ENCODE measurements at regions not wholly inside any gene's neighbourhood (a gene's known extent, or its start where the extent isn't known, plus 50 kb on each side); places are given as distances from the start of the nearest gene placed in this dataset.

DNA sequence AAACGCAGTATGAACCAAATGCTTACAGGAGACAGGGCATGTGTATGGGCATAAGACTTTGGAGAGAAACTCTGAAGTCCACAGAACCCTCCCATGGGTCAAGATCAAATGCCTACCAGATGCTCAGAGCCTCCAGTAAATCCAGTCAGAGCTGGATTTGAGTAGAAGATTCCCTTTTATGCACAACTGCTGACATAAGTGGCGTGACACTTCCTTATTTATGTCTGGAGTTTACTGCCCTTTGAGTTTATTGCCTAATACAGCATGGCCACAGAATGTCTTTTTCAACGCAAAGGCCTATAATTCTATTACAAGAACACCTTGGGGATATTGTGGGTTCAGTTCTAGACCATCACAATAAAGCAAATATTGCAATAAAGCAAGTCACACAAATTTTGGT, 220.0 kb upstream of the FOXQ1 start:
- no peak for DNase-seq (ENCODE audit: low read depth in 2 of 2, low spot score in 1 of 2)

DNA sequence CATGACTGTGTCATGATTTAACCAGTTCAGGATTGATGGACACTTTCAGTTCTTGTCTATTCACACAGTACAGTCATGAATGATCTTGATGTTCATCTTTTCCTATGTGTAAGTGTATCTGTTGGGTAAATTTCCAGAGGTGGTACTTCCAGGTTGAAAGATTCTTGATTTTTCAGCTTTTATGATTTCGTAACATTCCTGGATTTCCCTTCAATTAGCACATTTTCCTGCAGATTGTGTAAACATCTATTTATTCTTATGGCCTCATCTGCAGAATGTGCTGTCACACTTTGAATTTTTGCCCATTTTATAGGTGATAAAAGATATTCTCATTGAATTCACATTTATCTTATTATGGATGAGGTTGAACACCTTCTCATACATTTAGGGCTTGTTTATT, 222.0 kb upstream of the FOXQ1 start:
- DNase-seq (ENCODE audit: low read depth in 2 of 2, low spot score in 1 of 2) = no peak

DNA sequence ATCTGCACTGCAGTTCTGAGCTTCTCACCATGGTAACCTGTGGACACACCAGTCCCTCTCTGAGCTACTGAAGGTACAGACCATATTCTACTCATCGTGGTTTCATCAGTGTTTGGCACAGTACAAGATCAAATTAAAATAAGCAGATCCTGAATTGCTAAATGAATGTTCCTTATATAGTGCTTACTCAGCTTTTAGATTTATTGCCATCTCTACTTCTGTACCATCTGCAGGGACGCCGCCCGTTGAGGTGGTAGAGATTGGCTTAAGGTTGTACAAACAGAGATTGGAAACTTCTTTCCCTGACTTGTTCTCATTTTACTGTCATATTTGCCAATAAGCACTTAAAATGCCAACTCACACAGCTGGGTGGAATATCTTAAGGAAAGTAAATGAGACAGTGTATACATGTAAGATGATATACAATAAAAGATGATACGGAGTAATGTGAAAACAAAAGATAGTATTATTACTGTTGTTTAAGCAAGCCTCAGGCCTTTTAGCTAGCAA, 223.4 kb upstream of the FOXQ1 start:
- no peak for DNase-seq (ENCODE audit: low read depth in 2 of 2, low spot score in 1 of 2)

DNA sequence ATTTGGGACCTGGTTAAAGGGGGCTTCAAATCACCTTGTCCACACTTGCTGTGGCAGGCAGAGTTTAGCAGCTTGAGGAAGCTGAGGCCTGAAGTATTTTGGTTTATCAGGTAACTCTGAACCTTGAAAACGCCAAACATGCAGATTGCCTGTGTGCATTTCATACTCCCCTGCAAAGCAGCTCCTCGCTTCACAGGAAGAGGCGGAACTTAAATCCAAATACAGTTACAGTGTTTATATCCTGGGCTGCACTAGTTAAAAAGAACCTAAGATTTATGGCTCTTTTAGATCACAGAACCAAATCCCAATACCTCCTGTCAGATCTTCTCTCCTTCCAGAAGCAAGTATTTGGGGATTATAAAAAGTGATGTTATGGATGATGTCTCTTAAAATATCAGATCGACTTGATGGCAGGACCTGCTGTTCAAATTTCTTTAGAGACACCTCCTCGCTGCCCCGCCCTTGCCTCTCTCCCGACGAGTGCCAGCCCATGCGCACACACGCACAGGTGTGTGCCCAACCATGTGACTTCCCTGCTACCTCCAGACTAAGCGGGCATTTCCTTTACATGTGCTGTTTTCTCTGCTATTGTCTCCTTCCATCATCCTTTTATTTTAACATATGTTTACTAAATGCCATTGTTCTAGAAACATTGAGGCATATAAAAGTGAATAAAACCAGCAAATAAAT, 224.6 kb upstream of the FOXQ1 start:
- DNase-seq (ENCODE audit: low read depth in 2 of 2, low spot score in 1 of 2) = no peak

DNA sequence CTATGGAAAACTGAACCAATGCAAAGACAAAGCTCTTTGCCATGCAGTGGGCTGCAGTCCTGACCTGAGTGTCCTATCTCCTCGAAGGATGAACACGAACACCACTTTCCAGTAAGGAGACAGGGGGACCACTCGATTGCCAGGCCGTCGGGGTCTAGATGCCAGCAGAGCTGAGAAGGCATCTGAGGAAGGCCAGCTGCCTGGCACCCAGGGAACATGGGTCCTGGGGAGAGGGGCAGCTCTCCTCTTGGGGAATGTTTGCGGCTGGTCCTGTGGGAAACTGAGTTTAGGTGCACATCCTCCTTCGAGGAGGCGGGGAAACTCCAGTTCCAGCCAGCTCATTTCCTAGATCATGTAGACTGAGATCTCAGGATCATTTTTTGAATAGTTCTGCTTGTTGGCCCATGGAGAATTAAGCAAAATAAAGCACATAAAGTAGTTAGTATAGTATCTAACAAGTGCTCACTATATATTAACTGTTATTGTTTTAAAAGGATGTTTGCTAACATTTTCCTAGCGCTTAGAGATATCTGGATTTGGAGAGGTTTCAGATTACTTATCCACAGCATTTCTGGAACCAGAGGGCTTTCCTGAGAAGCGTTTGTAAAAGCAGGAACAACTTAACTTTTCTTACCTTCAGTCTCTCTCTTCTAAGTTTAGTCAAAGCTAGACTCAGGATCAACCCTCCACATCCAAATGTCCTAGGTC, 225.3 kb upstream of the FOXQ1 start:
- DNase-seq (ENCODE audit: low read depth in 2 of 2, low spot score in 1 of 2) = no peak

DNA sequence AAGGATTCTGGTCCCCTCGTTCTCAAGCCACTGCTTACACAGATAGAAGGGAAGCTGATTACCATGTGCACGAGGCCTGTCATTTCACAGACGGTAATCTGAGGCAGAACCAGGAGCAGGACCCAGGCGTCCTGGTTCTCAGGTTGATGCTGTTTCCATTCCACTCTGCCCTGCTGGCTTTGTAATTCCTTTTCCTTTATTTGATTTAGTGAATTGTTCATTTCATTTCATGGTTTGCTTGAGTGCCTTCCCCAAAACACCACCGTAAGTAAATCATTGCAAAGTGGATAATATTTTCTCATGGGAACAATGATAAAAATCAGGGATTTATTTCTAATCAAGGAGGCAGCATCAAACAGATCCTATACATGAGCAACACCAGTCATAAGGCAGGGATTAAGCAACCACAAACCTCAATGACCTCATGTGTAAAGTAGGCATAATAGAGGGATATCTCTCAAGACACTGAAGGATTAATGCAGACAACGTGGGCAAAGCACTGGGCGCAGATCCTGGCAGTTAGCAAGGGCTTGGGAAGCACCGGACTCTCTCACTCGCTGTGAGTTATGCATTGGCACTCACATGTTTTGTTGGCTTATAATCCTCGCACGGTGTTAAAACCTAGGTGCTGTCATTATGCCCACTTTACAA, 229.5 kb upstream of the FOXQ1 start:
- no peak for DNase-seq (ENCODE audit: low read depth in 2 of 2, low spot score in 1 of 2)

DNA sequence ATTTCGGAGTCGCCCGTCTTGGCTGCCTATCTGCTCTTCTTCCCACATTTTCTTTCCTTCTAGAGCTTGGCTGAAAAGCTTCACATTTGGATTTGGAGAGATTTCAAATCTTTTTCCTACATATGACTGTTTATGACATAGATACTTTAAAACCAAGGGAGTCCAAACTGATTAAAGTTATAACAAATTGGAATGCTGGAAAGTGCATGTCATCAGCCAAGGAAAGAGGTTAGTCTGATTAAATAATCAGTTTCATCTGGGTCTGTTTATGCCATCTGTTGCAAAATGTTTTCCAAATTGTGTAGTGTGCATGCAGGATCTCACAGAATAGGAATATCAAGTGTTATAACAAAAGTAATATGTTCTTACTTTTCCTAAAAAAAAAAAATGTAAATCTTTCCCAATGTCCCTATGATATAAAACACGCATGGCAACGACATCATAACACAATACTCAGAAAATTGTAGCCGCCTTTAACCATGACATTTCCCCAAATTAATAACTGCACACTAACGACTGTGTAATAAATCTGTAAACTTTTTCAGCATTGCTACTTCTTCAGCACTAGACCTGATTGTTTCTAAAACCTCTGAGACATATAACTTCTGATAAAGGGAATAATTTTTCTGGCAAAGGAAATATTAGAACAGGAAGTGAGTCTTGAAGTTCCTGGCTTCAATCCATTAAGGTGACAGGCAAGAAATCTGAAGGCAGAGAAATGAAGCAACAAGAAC, 230.2 kb upstream of the FOXQ1 start:
- DNase-seq (ENCODE audit: low read depth in 2 of 2, low spot score in 1 of 2) = no peak

DNA sequence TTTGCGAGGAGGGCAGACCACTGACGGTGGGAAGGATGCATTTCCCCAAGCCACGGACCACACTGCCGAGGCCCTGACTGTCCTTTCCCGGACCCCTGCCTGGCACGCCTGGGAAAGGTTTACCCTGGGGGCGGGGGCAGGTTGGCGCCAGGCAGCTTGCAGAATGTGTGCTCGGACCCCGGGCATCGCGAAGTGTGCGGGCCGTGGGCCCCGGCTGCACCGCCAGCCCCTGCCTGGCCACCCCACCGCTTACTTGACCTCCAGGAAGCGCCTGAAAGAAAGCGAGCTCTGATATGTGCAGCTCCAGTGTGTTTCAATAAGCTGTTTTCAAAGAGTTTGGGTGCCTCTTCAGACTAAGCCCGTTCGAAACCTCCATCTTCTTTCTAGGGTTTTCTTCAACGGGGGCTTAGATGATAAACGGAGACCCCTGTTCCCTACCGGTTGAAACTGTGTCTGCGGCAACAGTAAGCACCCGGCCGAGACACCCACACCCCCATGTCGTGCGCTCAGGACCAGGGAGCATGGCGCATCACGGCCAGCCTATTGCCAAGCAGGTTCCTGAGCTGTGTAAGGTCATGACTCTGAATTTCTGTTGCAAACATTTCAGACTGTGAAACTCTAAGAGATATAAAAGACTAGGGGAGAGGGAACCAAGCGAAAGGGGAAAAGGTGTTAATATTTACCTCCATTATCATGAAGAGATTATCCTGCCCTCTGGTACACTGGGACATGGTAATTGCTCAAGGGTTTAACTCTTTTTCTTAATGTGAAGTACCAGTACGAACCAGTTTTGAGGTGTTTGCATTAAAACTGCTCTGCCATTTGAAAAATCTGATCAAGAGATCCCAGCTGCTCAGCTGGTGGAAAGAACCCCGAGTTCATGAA, 231.2 kb upstream of the FOXQ1 start:
- no peak for DNase-seq (ENCODE audit: low read depth in 2 of 2, low spot score in 1 of 2)

DNA sequence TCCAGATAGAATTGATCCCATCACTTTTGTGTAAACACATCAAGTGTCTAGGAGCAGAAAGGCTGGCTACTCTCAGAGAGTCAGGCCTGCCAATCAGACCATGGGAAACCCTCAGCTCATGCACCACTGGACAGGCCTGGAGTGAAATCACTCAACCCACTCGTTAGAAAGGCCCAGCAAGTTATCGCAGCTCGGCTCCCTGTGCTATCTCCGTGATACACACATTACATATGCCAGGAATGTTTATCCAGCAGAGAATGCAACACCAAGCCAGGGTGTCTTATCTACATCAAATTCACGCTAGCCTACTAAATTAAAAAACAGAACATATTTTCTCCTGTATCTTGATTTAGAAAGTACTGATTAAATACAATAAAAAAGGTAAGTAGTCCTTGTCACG, 232.4 kb upstream of the FOXQ1 start:
- DNase-seq (ENCODE audit: low read depth in 2 of 2, low spot score in 1 of 2) = no peak

DNA sequence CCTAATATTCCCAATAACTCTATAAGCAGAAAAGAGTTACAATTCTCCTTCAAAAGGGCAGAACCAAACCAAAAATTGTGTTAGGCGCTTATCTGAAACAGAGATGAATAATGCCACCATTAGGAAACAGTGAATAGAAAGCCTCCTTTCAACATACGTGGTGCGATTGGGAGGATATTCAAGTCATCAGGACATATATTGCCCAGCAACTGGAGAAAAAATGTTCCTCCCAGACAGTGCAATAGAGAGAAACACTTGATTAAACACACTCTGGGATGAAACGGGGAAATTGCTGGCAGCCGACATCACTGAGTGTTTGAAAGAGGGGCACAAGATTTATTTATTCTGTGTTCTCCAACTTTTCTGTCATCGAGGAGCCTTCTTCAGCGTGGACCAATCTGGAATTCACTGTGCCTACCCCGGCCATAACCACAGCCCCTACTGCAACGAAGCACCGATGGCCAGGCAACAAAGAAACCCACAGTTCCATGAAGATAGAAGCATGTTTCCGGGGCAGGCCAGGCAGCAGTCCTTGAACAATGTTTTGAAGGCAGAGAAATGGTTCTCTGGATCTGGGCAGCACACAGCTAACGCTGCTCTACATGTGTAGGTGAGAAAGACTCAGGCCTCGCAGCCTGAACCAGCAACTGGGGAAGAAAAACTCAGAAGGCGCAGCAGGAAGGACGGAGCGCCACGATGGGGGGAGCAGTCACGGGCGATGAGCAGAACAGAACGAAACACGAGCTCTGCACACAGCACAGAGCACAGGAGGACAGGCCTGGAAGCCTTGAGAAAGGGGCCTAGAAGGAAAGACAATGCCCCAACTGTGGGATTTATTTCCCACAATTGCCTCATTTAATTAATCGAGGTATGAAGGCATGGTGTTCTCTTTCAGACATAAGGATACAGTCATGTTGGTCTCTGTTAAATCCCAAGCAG, 234.2 kb upstream of the FOXQ1 start:
- DNase-seq (ENCODE audit: low read depth in 2 of 2, low spot score in 1 of 2) = no peak

DNA sequence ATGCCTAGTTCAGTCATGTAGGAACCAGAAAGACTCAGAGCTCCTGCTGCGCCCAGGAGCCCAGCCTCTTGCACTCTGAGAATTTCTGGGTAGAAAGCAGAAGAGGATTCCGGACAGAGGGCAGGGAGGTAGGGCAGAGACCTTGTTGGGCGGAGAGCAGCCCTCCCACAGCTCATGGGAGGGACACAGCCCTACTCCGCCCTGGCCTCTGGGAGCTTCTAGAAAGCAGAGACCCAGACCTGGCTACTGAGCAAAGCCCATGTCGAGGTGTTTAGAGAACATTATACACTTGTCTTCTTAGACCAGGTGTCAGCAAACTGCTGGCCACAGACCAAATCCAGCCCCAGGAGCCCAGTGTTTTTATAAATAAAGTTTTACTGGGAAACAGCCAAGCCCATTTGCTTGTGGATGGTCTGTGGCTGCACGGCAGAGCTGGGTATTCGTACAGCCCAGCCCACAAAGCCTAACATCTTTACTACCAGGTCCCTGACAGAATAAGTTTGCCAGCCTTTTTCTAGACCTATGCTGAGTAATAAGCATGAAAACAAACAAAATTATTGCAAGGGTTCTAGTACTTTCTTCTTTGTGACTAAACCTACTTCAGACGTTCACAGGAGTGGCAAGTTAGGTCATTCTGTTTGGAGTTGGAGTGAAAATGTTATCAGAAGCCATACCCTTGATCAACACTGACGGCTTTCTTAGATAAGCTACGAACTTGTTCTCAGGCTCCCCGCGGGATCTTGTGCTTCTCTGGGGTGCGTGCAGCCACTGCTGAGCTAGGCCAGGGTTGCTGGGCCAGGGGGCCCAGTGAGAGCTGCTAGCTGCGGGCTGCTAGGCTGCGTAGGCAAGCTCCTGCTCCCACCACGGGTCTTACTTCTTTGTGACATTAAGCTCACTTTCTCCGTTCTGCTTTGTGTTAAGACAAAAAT, 235.1 kb upstream of the FOXQ1 start:
- no peak for DNase-seq (ENCODE audit: low read depth in 2 of 2, low spot score in 1 of 2)

DNA sequence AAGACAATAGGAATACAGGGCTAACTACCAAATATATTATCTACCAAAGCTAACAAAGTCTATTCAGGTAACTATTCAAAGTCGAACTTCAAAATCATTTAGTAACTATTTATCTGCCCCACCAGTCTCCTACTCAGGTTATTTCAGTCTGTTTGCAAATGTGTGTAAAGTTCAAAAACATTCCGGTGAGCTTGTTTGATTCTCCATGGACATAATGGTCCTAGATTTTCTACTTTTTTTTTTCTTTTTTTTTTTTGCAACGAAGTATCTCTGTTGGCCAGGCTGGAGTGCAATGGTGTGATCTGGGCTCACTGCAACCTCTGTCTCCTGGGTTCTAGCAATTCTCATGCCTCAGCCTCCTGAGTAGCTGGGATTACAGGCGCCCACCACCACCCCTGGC, 236.0 kb upstream of the FOXQ1 start:
- no peak for DNase-seq (ENCODE audit: low read depth in 2 of 2, low spot score in 1 of 2)

DNA sequence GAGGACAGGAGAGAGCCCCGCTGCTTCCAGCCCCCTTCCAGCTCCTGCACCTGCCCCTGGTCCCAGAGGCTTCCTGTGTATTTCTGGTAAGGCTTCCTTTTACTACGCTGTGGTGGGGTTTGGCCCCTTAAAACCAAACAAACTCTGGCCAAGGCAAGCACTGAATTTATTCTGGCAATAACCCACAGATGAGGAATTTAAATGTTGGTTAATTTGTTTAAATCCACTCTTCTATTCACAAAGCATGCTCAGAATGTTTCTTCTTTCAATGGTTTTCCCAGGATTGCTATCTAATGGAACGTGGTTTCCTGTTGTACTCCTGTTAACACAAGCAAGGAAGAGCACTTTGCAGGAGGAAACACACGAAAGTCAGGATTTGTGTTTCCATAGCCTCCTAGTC, 236.5 kb upstream of the FOXQ1 start:
- no peak for DNase-seq (ENCODE audit: low read depth in 2 of 2, low spot score in 1 of 2)

DNA sequence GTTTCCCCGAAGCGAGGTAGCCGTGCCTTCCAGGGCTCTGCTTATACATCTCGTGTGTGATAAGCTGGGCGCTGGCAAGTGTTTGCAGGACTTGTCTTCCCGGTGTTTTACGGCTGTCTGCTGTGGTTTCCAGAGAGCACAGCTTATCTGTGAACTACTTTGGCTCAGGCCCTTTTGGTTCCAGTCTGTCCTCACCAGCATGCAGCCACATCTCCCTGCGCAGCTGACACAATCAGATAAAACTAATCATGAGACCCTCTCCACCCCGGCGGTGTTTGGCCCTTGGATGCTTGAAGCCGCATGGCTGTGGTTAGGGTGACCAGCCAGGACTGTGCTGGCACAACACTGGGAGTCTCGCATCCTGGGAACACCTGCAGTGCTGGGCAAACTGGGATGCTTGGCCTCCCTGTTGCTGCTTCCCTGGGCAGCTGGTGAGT, 241.8 kb upstream of the FOXQ1 start:
- no peak for DNase-seq (ENCODE audit: low read depth in 2 of 2, low spot score in 1 of 2)

DNA sequence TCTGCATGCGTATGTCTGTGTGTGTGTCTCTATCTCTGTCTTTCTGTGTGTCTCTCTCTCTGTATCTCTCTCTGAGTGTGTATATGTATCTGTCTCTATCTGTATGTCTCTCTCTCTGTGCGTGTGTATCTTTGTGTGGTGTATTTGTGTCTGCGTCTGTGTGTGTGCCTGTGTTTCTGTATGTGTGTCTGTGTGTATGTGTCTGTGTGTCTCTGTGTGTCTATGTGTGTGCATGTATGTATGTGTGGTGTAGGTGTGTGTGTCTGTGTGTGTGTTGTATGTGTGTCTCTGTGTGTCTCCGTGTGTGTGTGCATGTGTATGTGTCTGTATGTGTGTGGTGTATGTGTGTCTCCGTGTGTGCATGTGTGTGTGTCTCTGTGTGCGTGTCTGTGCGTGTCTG, 243.0 kb upstream of the FOXQ1 start:
- no peak for DNase-seq (ENCODE audit: low read depth in 2 of 2, low spot score in 1 of 2)

DNA sequence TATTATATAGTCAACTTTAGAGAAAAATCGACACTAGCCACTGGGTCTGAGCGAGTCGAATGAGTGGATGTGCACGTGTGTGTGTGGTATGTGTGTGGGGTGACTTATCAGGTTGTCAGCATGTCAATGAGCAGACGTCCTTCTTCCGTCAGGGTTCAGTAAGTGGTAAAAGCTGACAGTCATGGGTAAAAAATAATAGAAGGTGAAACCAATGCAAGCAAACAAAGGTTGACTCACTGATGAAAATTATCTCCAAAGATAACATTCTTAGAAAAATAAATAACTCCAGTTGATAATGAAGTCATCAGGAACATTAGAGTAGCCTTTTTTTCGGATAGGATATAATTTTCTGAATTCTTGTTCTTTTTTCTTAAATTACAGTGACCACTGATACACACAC, 243.8 kb upstream of the FOXQ1 start:
- no peak for DNase-seq (ENCODE audit: low read depth in 2 of 2, low spot score in 1 of 2)

DNA sequence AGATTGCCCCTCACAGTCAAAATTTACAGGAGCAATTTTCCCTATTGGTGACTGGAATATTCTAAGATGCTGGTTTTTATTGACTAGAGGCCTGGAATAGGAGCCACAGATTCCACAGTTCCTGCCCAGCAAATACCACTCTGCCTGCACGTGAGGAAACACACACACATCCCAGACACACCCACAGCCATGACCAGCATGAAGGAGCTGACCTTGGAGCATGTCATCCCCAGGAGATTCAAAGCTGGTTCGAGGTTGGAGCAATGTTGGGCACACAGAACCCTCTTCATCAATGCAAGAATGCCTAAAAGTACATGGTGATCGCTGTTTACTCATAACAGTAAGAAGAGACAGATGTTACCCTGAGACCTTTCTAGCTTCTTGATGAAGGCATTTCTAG, 244.6 kb upstream of the FOXQ1 start:
- no peak for DNase-seq (ENCODE audit: low read depth in 2 of 2, low spot score in 1 of 2)

DNA sequence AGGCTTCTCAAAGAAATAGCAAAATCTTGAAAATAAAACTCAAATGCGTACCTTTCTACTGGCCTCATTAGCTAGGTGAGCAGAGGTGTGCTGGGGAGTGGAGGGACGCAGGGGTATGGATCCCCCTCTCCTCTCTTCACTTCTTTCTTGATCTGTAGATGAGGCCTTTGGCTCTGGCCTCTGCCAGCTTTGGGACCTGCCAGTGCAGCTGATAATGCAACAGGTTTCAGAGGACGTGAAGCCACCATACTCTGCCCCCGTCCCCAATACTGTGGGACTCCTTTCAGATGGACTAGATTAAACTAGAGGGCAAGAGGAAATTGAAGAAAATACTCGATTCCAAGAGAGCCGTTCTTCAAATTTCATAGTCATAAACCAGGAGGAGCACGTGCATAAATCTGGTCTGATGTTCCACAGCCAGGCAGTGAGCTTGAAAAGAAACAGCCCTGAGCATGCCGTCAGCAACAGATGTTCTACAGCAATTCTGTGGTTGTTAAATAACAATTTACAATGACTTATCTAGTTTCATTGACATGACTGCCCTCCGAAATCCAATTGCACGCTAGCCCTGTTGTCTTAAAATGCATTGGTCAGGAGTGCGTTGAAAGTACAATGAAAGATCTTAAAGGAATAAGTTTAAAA, 245.3 kb upstream of the FOXQ1 start:
- DNase-seq (ENCODE audit: low read depth in 2 of 2, low spot score in 1 of 2) = no peak
